Esophagus muscularis mucosa (tissue), 3 donors: ENCODE measurements at regions not wholly inside any gene's neighbourhood (a gene's known extent, or its start where the extent isn't known, plus 50 kb on each side); places are given as distances from the start of the nearest gene placed in this dataset.

Experiments
- CTCF ChIP-seq, 3 experiments: fragments of 200-600 bp in 2 of 3; fragments of 450-650 bp in 1 of 3; sonication (generic) in 2 of 3; IDR thresholded peaks; one replicate each; pipeline ENCODE4 v1.5.1; 2017 to 2019; ENCODE audit warnings: antibody characterized with exemption in 3 of 3, mild to moderate bottlenecking in 2 of 3, moderate library complexity in 1 of 3
- POLR2A ChIP-seq: fragments of 450-650 bp; IDR thresholded peaks from one replicate; pipeline ENCODE4 v1.6.1; 2017; ENCODE audit warnings: antibody characterized with exemption, moderate library complexity, mild to moderate bottlenecking, low read depth

GRCh38 chr3:195005759-195006510 lies 265.0 kb downstream of the XXYLT1 start:
- TF ChIP-seq CTCF (IDR thresholded peaks at IDR 0.05), result no peak
- TF ChIP-seq POLR2A, result no peak
